ENCODE measurements at regions not wholly inside any gene's neighbourhood (a gene's known extent, or its start where the extent isn't known, plus 50 kb on each side); places are given as distances from the start of the nearest gene placed in this dataset.

GRCh38 chr3:80187981-80188380, 420.2 kb upstream of the ROBO1 start:
- Histone ChIP-seq H3K9me3 (ENCODE audit: control insufficient read depth in 2 of 2, insufficient read depth in 1 of 2, low read length in 1 of 2) (no peaks in the 10 kb centered on the region), H3K27me3 (ENCODE audit: control insufficient read depth in 2 of 2, insufficient read depth in 1 of 2, low read length in 1 of 2) (no peaks in the 10 kb centered on the region), H3K4me1 (ENCODE audit: control insufficient read depth in 2 of 2, insufficient read depth in 2 of 2, low read length in 2 of 2) (no peaks in the 10 kb centered on the region), H3K4me3 (ENCODE audit: low read length in 2 of 2) (no peak overlapping the region), H3K36me3 (ENCODE audit: control insufficient read depth in 2 of 2, insufficient read depth in 2 of 2, low read length in 1 of 2) (no peaks in the 10 kb centered on the region), H3K27ac (ENCODE audit: low read depth in 1 of 2, low read length in 1 of 2) (no peak overlapping the region)
- 74% methylated on average over 2 of the region's 2 CpGs for WGBS
- DNase-seq (ENCODE audit: low read depth in 6 of 9, low spot score in 9 of 9): no peak

GRCh38 chr3:80159990-80160506, 392.2 kb upstream of the ROBO1 start:
- H3K27ac ChIP-seq (ENCODE audit: low read depth in 1 of 2, low read length in 1 of 2): no peak overlapping the region
- no peak overlapping the region for H3K4me3 ChIP-seq (ENCODE audit: low read length in 2 of 2)
- no peaks in the 10 kb centered on the region for H3K4me1 ChIP-seq (ENCODE audit: control insufficient read depth in 2 of 2, insufficient read depth in 2 of 2, low read length in 2 of 2)
- H3K9me3 ChIP-seq (ENCODE audit: control insufficient read depth in 2 of 2, insufficient read depth in 1 of 2, low read length in 1 of 2): peaks cover 0 to 3% of the 10 kb centered on the region in 2 donors
- DNase-seq (ENCODE audit: low read depth in 6 of 9, low spot score in 9 of 9): no peak
- H3K27me3 ChIP-seq (ENCODE audit: control insufficient read depth in 2 of 2, insufficient read depth in 1 of 2, low read length in 1 of 2): no peaks in the 10 kb centered on the region
- 73% methylated on average over 3 of the region's 3 CpGs for WGBS
- H3K36me3 ChIP-seq (ENCODE audit: control insufficient read depth in 2 of 2, insufficient read depth in 2 of 2, low read length in 1 of 2): no peaks in the 10 kb centered on the region

- H3K4me1 ChIP-seq (ENCODE audit: control insufficient read depth in 2 of 2, insufficient read depth in 2 of 2, low read length in 2 of 2): no peaks in the 10 kb centered on the region
Measured at GRCh38 chr3:80158332-80158731, 390.5 kb upstream of the ROBO1 start.

DNA sequence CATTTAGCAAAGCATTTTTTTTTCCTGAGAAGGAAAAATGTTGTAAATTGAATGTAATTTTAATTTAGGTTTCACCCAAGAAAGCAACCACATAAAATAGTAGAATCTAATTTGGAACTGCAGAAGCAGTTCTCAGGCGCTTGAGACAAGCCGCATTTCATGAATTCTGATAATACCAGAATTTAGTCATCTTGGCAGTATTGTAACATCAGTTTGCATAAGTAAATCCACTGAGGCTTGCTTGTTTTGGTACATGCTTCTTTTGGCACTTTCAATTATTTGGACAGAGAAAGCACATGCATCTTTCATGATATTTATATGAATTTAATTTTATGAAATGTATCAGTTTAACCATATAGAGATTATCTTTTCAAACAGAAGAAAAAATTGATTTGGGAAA, 389.7 kb upstream of the ROBO1 start:
- WGBS: 98% methylated on average over 2 of the region's 2 CpGs
- H3K9me3 ChIP-seq (ENCODE audit: control insufficient read depth in 2 of 2, insufficient read depth in 1 of 2, low read length in 1 of 2): no peaks in the 10 kb centered on the region
- H3K36me3 ChIP-seq (ENCODE audit: control insufficient read depth in 2 of 2, insufficient read depth in 2 of 2, low read length in 1 of 2): no peaks in the 10 kb centered on the region
- DNase-seq (ENCODE audit: low read depth in 6 of 9, low spot score in 9 of 9): no peak
- no peak overlapping the region for H3K4me3 ChIP-seq (ENCODE audit: low read length in 2 of 2)
- no peaks in the 10 kb centered on the region for H3K27me3 ChIP-seq (ENCODE audit: control insufficient read depth in 2 of 2, insufficient read depth in 1 of 2, low read length in 1 of 2)
- no peaks in the 10 kb centered on the region for H3K4me1 ChIP-seq (ENCODE audit: control insufficient read depth in 2 of 2, insufficient read depth in 2 of 2, low read length in 2 of 2)
- no peak overlapping the region for H3K27ac ChIP-seq (ENCODE audit: low read depth in 1 of 2, low read length in 1 of 2)

More at GRCh38 chr3:80158332-80158731, 390.5 kb upstream of the ROBO1 start:
- Histone ChIP-seq H3K4me3 (ENCODE audit: low read length in 2 of 2) (no peak overlapping the region), H3K9me3 (ENCODE audit: control insufficient read depth in 2 of 2, insufficient read depth in 1 of 2, low read length in 1 of 2) (peaks cover 0 to 3% of the 10 kb centered on the region in 2 donors), H3K27me3 (ENCODE audit: control insufficient read depth in 2 of 2, insufficient read depth in 1 of 2, low read length in 1 of 2) (no peaks in the 10 kb centered on the region), H3K27ac (ENCODE audit: low read depth in 1 of 2, low read length in 1 of 2) (no peak overlapping the region), H3K36me3 (ENCODE audit: control insufficient read depth in 2 of 2, insufficient read depth in 2 of 2, low read length in 1 of 2) (no peaks in the 10 kb centered on the region)
- no peak for DNase-seq (ENCODE audit: low read depth in 6 of 9, low spot score in 9 of 9)
- WGBS: 84% methylated on average over 3 of the region's 3 CpGs

DNA sequence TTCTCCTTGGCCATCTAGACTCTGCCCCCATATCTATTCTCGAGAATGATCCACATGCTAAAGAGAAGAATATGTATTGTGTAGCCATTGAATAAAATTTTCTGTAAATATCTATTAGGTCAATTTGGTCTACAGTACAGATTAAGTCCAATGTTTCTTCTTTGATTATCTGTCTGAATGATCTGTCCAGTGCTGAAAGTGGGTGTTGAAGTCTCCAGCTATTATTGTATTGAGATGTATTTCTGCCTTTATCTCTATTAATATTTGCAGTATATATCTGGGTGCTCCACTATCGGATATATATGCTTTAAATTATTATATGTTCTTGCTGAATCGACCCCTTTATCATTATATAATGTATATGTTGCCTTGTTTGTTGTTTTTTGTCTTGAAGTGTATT, 384.9 kb upstream of the ROBO1 start:
- H3K4me3 ChIP-seq (ENCODE audit: low read length in 2 of 2): no peak overlapping the region
- H3K36me3 ChIP-seq (ENCODE audit: control insufficient read depth in 2 of 2, insufficient read depth in 2 of 2, low read length in 1 of 2): no peaks in the 10 kb centered on the region
- H3K27me3 ChIP-seq (ENCODE audit: control insufficient read depth in 2 of 2, insufficient read depth in 1 of 2, low read length in 1 of 2): no peaks in the 10 kb centered on the region
- no peak for DNase-seq (ENCODE audit: low read depth in 6 of 9, low spot score in 9 of 9)
- 76% methylated on average over 3 of the region's 3 CpGs for WGBS
- H3K27ac ChIP-seq (ENCODE audit: low read depth in 1 of 2, low read length in 1 of 2): no peak overlapping the region
- H3K9me3 ChIP-seq (ENCODE audit: control insufficient read depth in 2 of 2, insufficient read depth in 1 of 2, low read length in 1 of 2): peaks cover 0 to 10% of the 10 kb centered on the region in 2 donors
- no peaks in the 10 kb centered on the region for H3K4me1 ChIP-seq (ENCODE audit: control insufficient read depth in 2 of 2, insufficient read depth in 2 of 2, low read length in 2 of 2)

DNA sequence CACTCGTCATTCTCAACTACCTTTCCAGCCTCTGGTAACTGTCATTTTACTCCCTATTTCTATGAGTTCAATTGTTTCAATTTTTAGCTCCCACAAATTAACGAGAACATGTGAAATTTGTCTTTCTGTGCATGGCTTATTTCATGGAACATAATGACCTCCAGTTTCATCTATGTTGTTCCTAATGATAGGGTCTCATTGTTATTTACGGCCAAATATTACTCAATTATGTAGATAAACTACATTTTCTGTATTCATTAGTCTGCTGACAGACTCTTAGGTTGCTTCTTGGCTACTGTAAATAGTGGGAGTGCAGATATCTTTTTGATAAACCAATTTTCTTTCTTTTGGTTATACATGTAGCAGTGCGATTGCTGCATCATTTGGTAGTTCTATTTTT, 374.9 kb upstream of the ROBO1 start:
- H3K36me3 ChIP-seq (ENCODE audit: control insufficient read depth in 2 of 2, insufficient read depth in 2 of 2, low read length in 1 of 2): no peaks in the 10 kb centered on the region
- WGBS: 89% methylated on average over 4 of the region's 4 CpGs

DNA sequence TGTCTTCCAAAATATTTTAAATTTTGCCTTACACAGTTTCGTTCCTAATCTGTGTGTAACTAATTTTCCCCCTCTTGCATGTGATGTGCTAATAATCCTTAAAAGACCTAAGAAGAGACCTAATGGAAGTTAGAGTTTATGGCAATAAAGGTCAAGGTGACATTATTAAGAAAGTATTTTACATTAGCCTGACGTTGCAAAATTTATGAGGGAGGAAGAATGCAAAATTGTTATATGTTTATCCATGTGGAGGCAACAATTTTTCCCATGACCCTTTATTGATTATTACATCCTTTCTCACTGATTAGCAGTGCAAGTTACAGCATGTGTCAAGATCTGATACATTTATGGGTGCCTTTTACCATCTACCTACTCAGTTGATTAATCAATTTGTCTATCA, 373.8 kb upstream of the ROBO1 start:
- H3K36me3 ChIP-seq (ENCODE audit: control insufficient read depth in 2 of 2, insufficient read depth in 2 of 2, low read length in 1 of 2): no peaks in the 10 kb centered on the region
- no peak overlapping the region for H3K27ac ChIP-seq (ENCODE audit: low read depth in 1 of 2, low read length in 1 of 2)
- H3K4me1 ChIP-seq (ENCODE audit: control insufficient read depth in 2 of 2, insufficient read depth in 2 of 2, low read length in 2 of 2): no peaks in the 10 kb centered on the region
- no peak overlapping the region for H3K4me3 ChIP-seq (ENCODE audit: low read length in 2 of 2)
- H3K9me3 ChIP-seq (ENCODE audit: control insufficient read depth in 2 of 2, insufficient read depth in 1 of 2, low read length in 1 of 2): no peaks in the 10 kb centered on the region
- H3K27me3 ChIP-seq (ENCODE audit: control insufficient read depth in 2 of 2, insufficient read depth in 1 of 2, low read length in 1 of 2): no peaks in the 10 kb centered on the region
- no peak for DNase-seq (ENCODE audit: low read depth in 6 of 9, low spot score in 9 of 9)
- WGBS: 87% methylated on average over 2 of the region's 2 CpGs

More for the DNA sequence above, 374.9 kb upstream of the ROBO1 start:
- DNase-seq (ENCODE audit: low read depth in 6 of 9, low spot score in 9 of 9): no peak
- H3K27me3 ChIP-seq (ENCODE audit: control insufficient read depth in 2 of 2, insufficient read depth in 1 of 2, low read length in 1 of 2): no peaks in the 10 kb centered on the region
- no peaks in the 10 kb centered on the region for H3K4me1 ChIP-seq (ENCODE audit: control insufficient read depth in 2 of 2, insufficient read depth in 2 of 2, low read length in 2 of 2)
- H3K4me3 ChIP-seq (ENCODE audit: low read length in 2 of 2): no peak overlapping the region
- H3K9me3 ChIP-seq (ENCODE audit: control insufficient read depth in 2 of 2, insufficient read depth in 1 of 2, low read length in 1 of 2): no peaks in the 10 kb centered on the region
- H3K27ac ChIP-seq (ENCODE audit: low read depth in 1 of 2, low read length in 1 of 2): no peak overlapping the region

DNA sequence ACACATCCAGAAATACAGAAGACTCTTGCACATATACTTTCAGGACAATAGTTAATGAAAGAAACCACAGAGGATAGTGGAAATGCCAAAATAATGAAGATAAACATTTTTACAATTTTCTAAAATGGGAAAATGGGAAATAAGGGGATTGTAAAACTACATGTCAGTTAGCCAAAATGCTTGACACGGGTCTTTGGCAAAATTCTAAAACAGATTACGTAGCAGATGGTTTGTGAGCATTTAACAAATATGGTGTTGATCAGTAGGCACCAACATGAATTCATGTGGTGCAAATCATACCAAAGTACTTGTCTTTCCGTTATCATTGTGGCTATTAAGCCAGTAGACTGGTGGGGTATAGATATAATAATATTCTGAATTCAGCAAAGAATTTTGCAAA, 348.5 kb upstream of the ROBO1 start:
- 88% methylated on average over 3 of the region's 3 CpGs for WGBS
- no peaks in the 10 kb centered on the region for H3K27me3 ChIP-seq (ENCODE audit: control insufficient read depth in 2 of 2, insufficient read depth in 1 of 2, low read length in 1 of 2)
- DNase-seq (ENCODE audit: low read depth in 6 of 9, low spot score in 9 of 9): no peak

GRCh38 chr3:80114694-80115093, 346.9 kb upstream of the ROBO1 start:
- no peaks in the 10 kb centered on the region for H3K9me3 ChIP-seq (ENCODE audit: control insufficient read depth in 2 of 2, insufficient read depth in 1 of 2, low read length in 1 of 2)

More for the DNA sequence above, 348.5 kb upstream of the ROBO1 start:
- Histone ChIP-seq H3K27ac (ENCODE audit: low read depth in 1 of 2, low read length in 1 of 2) (no peak overlapping the region), H3K9me3 (ENCODE audit: control insufficient read depth in 2 of 2, insufficient read depth in 1 of 2, low read length in 1 of 2) (no peaks in the 10 kb centered on the region), H3K36me3 (ENCODE audit: control insufficient read depth in 2 of 2, insufficient read depth in 2 of 2, low read length in 1 of 2) (no peaks in the 10 kb centered on the region), H3K4me3 (ENCODE audit: low read length in 2 of 2) (no peak overlapping the region), H3K4me1 (ENCODE audit: control insufficient read depth in 2 of 2, insufficient read depth in 2 of 2, low read length in 2 of 2) (no peaks in the 10 kb centered on the region)

DNA sequence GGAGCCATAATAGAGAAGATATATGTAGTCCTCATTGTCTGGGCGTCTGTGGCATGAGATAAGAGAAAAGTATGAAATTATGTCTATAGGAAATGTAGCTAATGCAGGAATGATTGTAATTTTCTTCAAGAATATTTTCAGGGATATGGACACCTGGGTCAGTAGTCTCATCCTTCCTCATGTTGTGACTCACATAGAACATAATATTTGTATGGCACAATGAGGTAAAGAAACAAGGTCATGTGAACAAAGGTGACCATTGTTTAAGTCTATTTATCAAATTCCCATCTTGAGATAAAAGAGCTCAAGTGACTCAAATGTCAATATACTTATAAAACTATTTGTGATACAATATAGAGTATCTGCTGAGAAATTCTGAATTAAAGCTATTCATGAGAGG, 345.5 kb upstream of the ROBO1 start:
- H3K4me1 ChIP-seq (ENCODE audit: control insufficient read depth in 2 of 2, insufficient read depth in 2 of 2, low read length in 2 of 2): no peaks in the 10 kb centered on the region
- 86% methylated on average over 1 of the region's 1 CpG for WGBS

More at GRCh38 chr3:80114694-80115093, 346.9 kb upstream of the ROBO1 start:
- no peak for DNase-seq (ENCODE audit: low read depth in 6 of 9, low spot score in 9 of 9)
- Histone ChIP-seq H3K27ac (ENCODE audit: low read depth in 1 of 2, low read length in 1 of 2) (no peak overlapping the region), H3K4me3 (ENCODE audit: low read length in 2 of 2) (no peak overlapping the region), H3K27me3 (ENCODE audit: control insufficient read depth in 2 of 2, insufficient read depth in 1 of 2, low read length in 1 of 2) (no peaks in the 10 kb centered on the region), H3K36me3 (ENCODE audit: control insufficient read depth in 2 of 2, insufficient read depth in 2 of 2, low read length in 1 of 2) (no peaks in the 10 kb centered on the region), H3K4me1 (ENCODE audit: control insufficient read depth in 2 of 2, insufficient read depth in 2 of 2, low read length in 2 of 2) (no peaks in the 10 kb centered on the region)
- 87% methylated on average over 1 of the region's 1 CpG for WGBS

More for the DNA sequence above, 345.5 kb upstream of the ROBO1 start:
- no peaks in the 10 kb centered on the region for H3K36me3 ChIP-seq (ENCODE audit: control insufficient read depth in 2 of 2, insufficient read depth in 2 of 2, low read length in 1 of 2)
- H3K27ac ChIP-seq (ENCODE audit: low read depth in 1 of 2, low read length in 1 of 2): no peak overlapping the region
- no peaks in the 10 kb centered on the region for H3K27me3 ChIP-seq (ENCODE audit: control insufficient read depth in 2 of 2, insufficient read depth in 1 of 2, low read length in 1 of 2)
- H3K9me3 ChIP-seq (ENCODE audit: control insufficient read depth in 2 of 2, insufficient read depth in 1 of 2, low read length in 1 of 2): no peaks in the 10 kb centered on the region
- no peak overlapping the region for H3K4me3 ChIP-seq (ENCODE audit: low read length in 2 of 2)
- DNase-seq (ENCODE audit: low read depth in 6 of 9, low spot score in 9 of 9): no peak

All from thymus (tissue), 11 donors.